ENCODE measurements at regions not wholly inside any gene's neighbourhood (a gene's known extent, or its start where the extent isn't known, plus 50 kb on each side); places are given as distances from the start of the nearest gene placed in this dataset.

GRCh38 chr17:77394540-77395295 is 253.9 kb downstream of the SEC14L1 start:
- Mint-ChIP-seq H3K4me1 (ENCODE audit: low read depth) (peaks cover 90% of the 10 kb centered on the region), H3K36me3 (ENCODE audit: low read depth) (peaks cover 11% of the 10 kb centered on the region), H3K27me3 (no peaks in the 10 kb centered on the region), H3K4me3 (no peak overlapping the region), H3K27ac (peak overlapping the region; percentile 33), H3K9me3 (no peaks in the 10 kb centered on the region)
- peaks cover 0 to 6% of the 10 kb centered on the region in 2 experiments for H3K9me3 ChIP-seq (ENCODE audit: control insufficient read depth in 1 of 2, insufficient read depth in 1 of 2, low read length in 2 of 2)
- DNase-seq, result no peak
- no peaks in the 10 kb centered on the region for H3K27me3 ChIP-seq (ENCODE audit: control insufficient read depth in 1 of 2, insufficient read depth in 2 of 2, low read length in 2 of 2)
- TF ChIP-seq CTCF (IDR thresholded peaks at IDR 0.05), result no peak
- ATAC-seq (ENCODE audit: poor library complexity), result no peak
- ChIA-PET POLR2A (interaction anchor here (1.1 to 6.3 kb wide), 3 partner anchors 19 to 63 kb away, joined by 3 to 85 read pairs (median 3); no protein-coding TSS in a partner anchor), CTCF (interaction anchor here (1.4 kb wide), 1 partner anchor 63 kb away, joined by 3 read pairs; no protein-coding TSS in a partner anchor)
- intact Hi-C loops (cut with DNase I, micrococcal nuclease), result loop anchor here in 1 of 2 experiments (5.0 kb wide), 2 partner anchors 38 to 52 kb away; no protein-coding TSS in a partner anchor
- peaks cover 91% of the 10 kb centered on the region for H3K4me1 ChIP-seq (ENCODE audit: insufficient read depth, low read length)
- no peak overlapping the region for H3K4me3 ChIP-seq (ENCODE audit: low read length)
- H3K27ac ChIP-seq (ENCODE audit: low read depth in 1 of 2, low read length in 2 of 2), result peak overlapping the region in 1 of 2 donors; percentile 14
- peaks cover 21% of the 10 kb centered on the region for H3K36me3 ChIP-seq (ENCODE audit: insufficient read depth, low read length)

- H3K4me1 ChIP-seq (ENCODE audit: insufficient read depth, low read length), result peaks cover 93% of the 10 kb centered on the region
Measured at GRCh38 chr17:77395501-77396048, 254.8 kb downstream of the SEC14L1 start.

GRCh38 chr17:77396610-77397009 is 255.8 kb downstream of the SEC14L1 start:
- H3K4me1 ChIP-seq (ENCODE audit: insufficient read depth, low read length), result peaks cover 93% of the 10 kb centered on the region
- intact Hi-C loops (cut with DNase I, micrococcal nuclease), result no loop called here
- ChIA-PET POLR2A (interaction anchor here (1.0 to 18.6 kb wide), 3 partner anchors 14 to 72 kb away, joined by 3 to 368 read pairs (median 3); no protein-coding TSS in a partner anchor), CTCF (interaction anchor here (0.8 kb wide), 1 partner anchor 98 kb away, joined by 3 read pairs; no protein-coding TSS in a partner anchor)
- Mint-ChIP-seq H3K4me1 (ENCODE audit: low read depth) (peaks cover 91% of the 10 kb centered on the region), H3K36me3 (ENCODE audit: low read depth) (peaks cover 20% of the 10 kb centered on the region), H3K9me3 (no peaks in the 10 kb centered on the region), H3K4me3 (no peak overlapping the region), H3K27me3 (no peaks in the 10 kb centered on the region), H3K27ac (peak overlapping the region; percentile 96)
- H3K36me3 ChIP-seq (ENCODE audit: insufficient read depth, low read length), result peaks cover 24% of the 10 kb centered on the region
- H3K27ac ChIP-seq (ENCODE audit: low read depth in 1 of 2, low read length in 2 of 2), result peak overlapping the region in 1 of 2 donors; percentile 2
- ATAC-seq (ENCODE audit: poor library complexity), result no peak
- no peaks in the 10 kb centered on the region for H3K27me3 ChIP-seq (ENCODE audit: control insufficient read depth in 1 of 2, insufficient read depth in 2 of 2, low read length in 2 of 2)
- H3K9me3 ChIP-seq (ENCODE audit: control insufficient read depth in 1 of 2, insufficient read depth in 1 of 2, low read length in 2 of 2), result no peaks in the 10 kb centered on the region
- no peak for TF ChIP-seq CTCF (IDR thresholded peaks at IDR 0.05)
- no peak for DNase-seq
- no peak overlapping the region for H3K4me3 ChIP-seq (ENCODE audit: low read length)

More at GRCh38 chr17:77395501-77396048, 254.8 kb downstream of the SEC14L1 start:
- H3K36me3 Mint-ChIP-seq (ENCODE audit: low read depth), result peaks cover 17% of the 10 kb centered on the region
- no peaks in the 10 kb centered on the region for H3K27me3 ChIP-seq (ENCODE audit: control insufficient read depth in 1 of 2, insufficient read depth in 2 of 2, low read length in 2 of 2)
- no peak overlapping the region for H3K4me3 Mint-ChIP-seq
- intact Hi-C loops (cut with DNase I, micrococcal nuclease), result no loop called here
- peaks cover 0 to 3% of the 10 kb centered on the region in 2 experiments for H3K9me3 ChIP-seq (ENCODE audit: control insufficient read depth in 1 of 2, insufficient read depth in 1 of 2, low read length in 2 of 2)
- H3K27ac Mint-ChIP-seq, result peak overlapping the region; percentile 96
- peaks cover 24% of the 10 kb centered on the region for H3K36me3 ChIP-seq (ENCODE audit: insufficient read depth, low read length)
- no peak for TF ChIP-seq CTCF (IDR thresholded peaks at IDR 0.05)
- no peaks in the 10 kb centered on the region for H3K9me3 Mint-ChIP-seq
- peaks cover 92% of the 10 kb centered on the region for H3K4me1 Mint-ChIP-seq (ENCODE audit: low read depth)
- ATAC-seq (ENCODE audit: poor library complexity) (no peak), DNase-seq (no peak)
- ChIA-PET CTCF (no interaction called here), POLR2A (interaction anchor here (1.0 kb wide), 1 partner anchor 71 kb away, joined by 3 read pairs; no protein-coding TSS in a partner anchor)
- no peaks in the 10 kb centered on the region for H3K27me3 Mint-ChIP-seq
- H3K4me3 ChIP-seq (ENCODE audit: low read length), result no peak overlapping the region
- no peak overlapping the region for H3K27ac ChIP-seq (ENCODE audit: low read depth in 1 of 2, low read length in 2 of 2)
